Body of pancreas (tissue), 4 donors: ENCODE measurements at regions not wholly inside any gene's neighbourhood (a gene's known extent, or its start where the extent isn't known, plus 50 kb on each side); places are given as distances from the start of the nearest gene placed in this dataset.
"Not testable (repeated sequence)": the region's sequence is repeated elsewhere in the genome, so short reads cannot be mapped to it uniquely, and the experiment has no call there.

ENCODE experiments used
- ATAC-seq: fragments of 150-250 bp; one replicate; pipeline ENCODE4 v1.9.1; 2016
- DNase-seq, 4 donors: peaks; one replicate each; pipeline ENCODE4 v3.0.0-alpha.2; 2019
- H3K27ac ChIP-seq, 4 donors: fragments of 200-600 bp; sonication (generic); 1 replicate in 3 of 4; 2 replicates in 1 of 4; pipeline versions ENCODE4 v1.5.1 to v1.6.1; 2016 to 2019; ENCODE audit warnings: mild to moderate bottlenecking in 1 of 4, mixed read lengths in 1 of 4, moderate library complexity in 1 of 4
- H3K27me3 ChIP-seq, 2 donors: fragments of 200-600 bp; sonication (generic); one replicate each; pipeline ENCODE4 v1.6.0; 2016; ENCODE audit warnings: mild to moderate bottlenecking in 1 of 2
- H3K36me3 ChIP-seq, 2 donors: fragments of 200-600 bp; sonication (generic); replicated peaks in 1 of 2; 2 replicates each; pipeline ENCODE4 v1.5.1; 2016; ENCODE audit warnings: low read depth in 2 of 2; ENCODE audit not compliant: insufficient read depth in 1 of 2
- H3K4me1 ChIP-seq: fragments of 200-600 bp; sonication (generic); one replicate; pipeline ENCODE4 v1.6.0; 2016
- H3K4me3 ChIP-seq, 2 donors: fragments of 200-600 bp; sonication (generic); 1 replicate in 1 of 2; 2 replicates in 1 of 2; pipeline ENCODE4 v1.5.1; 2016 to 2019
- H3K9me3 ChIP-seq, 3 donors: fragments of 200-600 bp; sonication (generic); 1 replicate in 2 of 3; 2 replicates in 1 of 3; pipeline ENCODE4 v1.5.1; 2016
- POLR2A ChIP-seq, 3 donors: fragments of 450-650 bp; IDR thresholded peaks; one replicate each; pipeline ENCODE4 v1.6.1; 2016; ENCODE audit warnings: antibody characterized with exemption in 3 of 3, mild to moderate bottlenecking in 2 of 3
- WGBS, 2 donors: methylation state at CpG; one replicate each; pipeline ENCODE4 v1.1.5; 2017; 5-methylcytosine and 5-hydroxymethylcytosine counted together
- intact Hi-C: fragments of 100-400 bp; cut with DNase I; formaldehyde crosslinking; loops from one replicate; pipeline ENCODE4 v1.15.1; 2023
- TF ChIP-seq, protein P1 (sequence below), 7 experiments: fragments of 450-650 bp in 4 of 7; fragments of 200-600 bp in 3 of 7; sonication (generic) in 3 of 7; IDR thresholded peaks; one replicate each; pipeline ENCODE4 v1.5.1; 2016 to 2019; ENCODE audit warnings: antibody characterized with exemption in 7 of 7

DNA sequence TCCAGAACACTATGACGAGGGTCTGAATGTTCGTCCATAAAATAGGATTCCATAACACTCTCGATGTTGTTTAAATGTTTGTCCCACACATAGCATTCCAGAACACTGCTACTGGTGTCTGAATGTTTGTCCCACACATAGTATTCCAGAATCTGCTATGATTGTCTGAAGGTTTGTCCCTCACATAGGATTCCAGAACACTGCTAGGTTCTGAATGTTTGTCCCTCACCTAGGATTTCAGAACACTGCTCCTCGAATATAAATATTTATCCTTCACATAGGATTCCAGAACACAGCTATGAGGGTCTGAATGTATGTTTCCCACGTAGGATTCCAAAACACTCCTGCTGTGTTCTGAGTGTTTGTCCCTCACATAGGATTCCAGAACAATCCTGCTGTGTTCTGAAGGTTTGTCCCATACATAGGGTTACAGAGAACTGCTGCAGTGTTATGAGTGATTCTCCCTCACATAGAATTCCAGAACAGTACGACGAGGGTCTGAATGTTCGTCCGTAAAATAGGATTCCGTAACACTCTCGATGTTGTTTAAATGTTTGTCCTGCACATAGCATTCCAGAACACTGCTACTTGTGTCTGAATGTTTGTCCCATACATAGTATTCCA, 215.3 kb downstream of the FOXD4L6 start:
- no peaks in the 10 kb centered on the region for H3K27me3 ChIP-seq
- no peak overlapping the region for H3K4me3 ChIP-seq
- intact Hi-C loops: no loop called here
- no peak overlapping the region for H3K27ac ChIP-seq
- H3K36me3 ChIP-seq: no peaks in the 10 kb centered on the region
- 56 to 65% methylated on average over 11 of the region's 11 CpGs for WGBS, 2 donors
- ATAC-seq: no peak
- TF ChIP-seq, protein P1, sequence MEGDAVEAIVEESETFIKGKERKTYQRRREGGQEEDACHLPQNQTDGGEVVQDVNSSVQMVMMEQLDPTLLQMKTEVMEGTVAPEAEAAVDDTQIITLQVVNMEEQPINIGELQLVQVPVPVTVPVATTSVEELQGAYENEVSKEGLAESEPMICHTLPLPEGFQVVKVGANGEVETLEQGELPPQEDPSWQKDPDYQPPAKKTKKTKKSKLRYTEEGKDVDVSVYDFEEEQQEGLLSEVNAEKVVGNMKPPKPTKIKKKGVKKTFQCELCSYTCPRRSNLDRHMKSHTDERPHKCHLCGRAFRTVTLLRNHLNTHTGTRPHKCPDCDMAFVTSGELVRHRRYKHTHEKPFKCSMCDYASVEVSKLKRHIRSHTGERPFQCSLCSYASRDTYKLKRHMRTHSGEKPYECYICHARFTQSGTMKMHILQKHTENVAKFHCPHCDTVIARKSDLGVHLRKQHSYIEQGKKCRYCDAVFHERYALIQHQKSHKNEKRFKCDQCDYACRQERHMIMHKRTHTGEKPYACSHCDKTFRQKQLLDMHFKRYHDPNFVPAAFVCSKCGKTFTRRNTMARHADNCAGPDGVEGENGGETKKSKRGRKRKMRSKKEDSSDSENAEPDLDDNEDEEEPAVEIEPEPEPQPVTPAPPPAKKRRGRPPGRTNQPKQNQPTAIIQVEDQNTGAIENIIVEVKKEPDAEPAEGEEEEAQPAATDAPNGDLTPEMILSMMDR (IDR thresholded peaks at IDR 0.05): no peak
- TF ChIP-seq POLR2A (IDR thresholded peaks at IDR 0.05): no peak
- peaks cover 0 to 90% (median 0%) of the 10 kb centered on the region in 3 donors for H3K9me3 ChIP-seq
- DNase-seq: no peak
- no peaks in the 10 kb centered on the region for H3K4me1 ChIP-seq

DNA sequence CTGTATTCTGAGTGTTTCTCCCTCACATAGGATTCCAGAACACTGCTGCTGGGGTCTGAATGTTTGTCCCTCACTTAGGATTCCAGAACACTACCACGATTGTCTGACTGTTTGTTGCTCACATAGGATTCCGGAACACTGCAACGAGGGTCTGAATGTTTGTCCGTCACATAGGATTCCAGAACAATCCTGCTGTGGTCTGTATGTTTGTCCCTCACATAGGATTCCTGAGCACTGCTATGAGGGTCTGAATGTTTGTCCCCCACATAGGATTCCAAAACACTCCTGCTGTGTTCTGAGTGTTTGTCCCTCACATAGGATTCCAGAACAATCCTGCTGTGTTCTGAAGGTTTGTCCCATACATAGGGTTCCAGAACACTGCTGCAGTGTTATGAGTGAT, 215.8 kb downstream of the FOXD4L6 start:
- H3K4me3 ChIP-seq, DNase-seq, H3K36me3 ChIP-seq, ATAC-seq, intact Hi-C loops, H3K27ac ChIP-seq, H3K27me3 ChIP-seq, H3K4me1 ChIP-seq: not testable (repeated sequence)
- peaks cover 0 to 95% (median 0%) of the 10 kb centered on the region in 3 donors for H3K9me3 ChIP-seq
- WGBS, 2 donors: 64 to 67% methylated on average over 4 of the region's 4 CpGs

DNA sequence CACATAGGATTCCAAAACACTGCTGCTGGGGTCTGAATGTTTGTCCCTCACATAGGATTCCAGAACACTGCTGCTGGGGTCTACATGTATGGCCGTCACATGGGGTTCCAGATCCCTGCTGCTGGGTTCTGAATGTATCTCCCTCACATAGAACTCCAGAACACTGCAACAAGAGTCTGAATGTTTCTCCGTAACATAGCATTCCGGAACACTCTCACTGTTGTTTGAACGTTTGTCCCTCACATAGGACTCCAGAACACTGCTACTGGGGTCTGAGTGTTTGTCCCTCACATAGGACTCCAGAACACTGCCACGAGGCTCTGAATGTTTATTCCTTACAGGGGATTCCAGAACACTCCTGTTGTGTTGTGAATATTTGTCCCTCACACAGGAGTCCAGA, 216.8 kb downstream of the FOXD4L6 start:
- TF ChIP-seq, protein P1 (IDR thresholded peaks at IDR 0.05): no peak
- TF ChIP-seq POLR2A (IDR thresholded peaks at IDR 0.05): no peak
- H3K36me3 ChIP-seq: no peaks in the 10 kb centered on the region
- H3K4me1 ChIP-seq: no peaks in the 10 kb centered on the region
- H3K27me3 ChIP-seq: no peaks in the 10 kb centered on the region
- peaks cover 0 to 100% (median 3%) of the 10 kb centered on the region in 3 donors for H3K9me3 ChIP-seq
- H3K4me3 ChIP-seq: no peak overlapping the region
- DNase-seq (no peak), ATAC-seq (no peak)
- intact Hi-C loops: no loop called here
- H3K27ac ChIP-seq: no peak overlapping the region
- 68 to 70% methylated on average over 5 of the region's 5 CpGs for WGBS, 2 donors

DNA sequence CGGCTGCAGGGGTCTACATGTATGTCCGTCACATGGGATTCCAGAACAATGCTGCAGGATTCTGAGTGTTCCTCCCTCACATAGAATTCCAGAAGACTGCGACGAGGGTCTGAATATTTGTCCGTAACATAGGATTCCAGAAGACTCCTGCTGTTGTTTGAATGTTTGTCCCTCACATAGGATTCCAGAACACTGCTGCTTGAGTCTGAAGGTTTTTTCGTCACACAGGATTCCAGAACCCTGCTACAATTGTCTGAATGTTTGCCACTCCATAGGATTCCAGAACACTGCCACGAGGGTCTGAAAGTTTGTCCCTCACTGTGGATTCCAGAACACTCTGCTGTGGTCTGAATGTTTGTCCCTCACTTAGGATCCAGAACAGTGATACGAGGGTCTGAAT, 217.5 kb downstream of the FOXD4L6 start:
- peaks cover 0 to 100% (median 3%) of the 10 kb centered on the region in 3 donors for H3K9me3 ChIP-seq
- ATAC-seq, H3K4me1 ChIP-seq, intact Hi-C loops, H3K36me3 ChIP-seq, DNase-seq, H3K27me3 ChIP-seq, H3K4me3 ChIP-seq, H3K27ac ChIP-seq: not testable (repeated sequence)
- 58 to 64% methylated on average over 8 of the region's 8 CpGs for WGBS, 2 donors
- TF ChIP-seq, protein P1 (IDR thresholded peaks at IDR 0.05): peak in 1 of 7 experiments; percentile 3

DNA sequence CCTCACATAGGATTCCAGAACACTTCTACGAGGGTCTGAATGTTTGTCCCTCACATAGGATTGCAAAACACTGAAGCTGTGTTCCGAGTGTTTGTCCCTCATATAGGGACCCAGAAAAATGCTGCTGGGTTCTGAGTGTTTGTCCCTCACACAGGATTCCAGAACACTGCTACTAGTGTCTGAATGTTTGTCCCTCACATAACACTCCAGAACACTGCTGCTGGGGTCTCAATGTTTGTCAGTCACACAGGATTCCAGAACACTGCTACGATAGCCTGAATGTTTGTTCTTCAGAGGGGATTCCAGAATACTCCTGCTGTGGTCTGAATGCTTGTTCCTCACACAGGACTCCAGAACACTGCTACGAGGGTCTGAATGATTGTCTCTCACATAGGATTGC, 218.7 kb downstream of the FOXD4L6 start:
- no peak for TF ChIP-seq POLR2A (IDR thresholded peaks at IDR 0.05)
- TF ChIP-seq, protein P1 (IDR thresholded peaks at IDR 0.05): no peak
- intact Hi-C loops: no loop called here
- ATAC-seq: no peak
- no peak overlapping the region for H3K4me3 ChIP-seq
- 72 to 81% methylated on average over 3 to 4 of the region's 4 CpGs for WGBS, 2 donors
- no peaks in the 10 kb centered on the region for H3K27me3 ChIP-seq
- peaks cover 0 to 100% (median 6%) of the 10 kb centered on the region in 3 donors for H3K9me3 ChIP-seq
- no peaks in the 10 kb centered on the region for H3K4me1 ChIP-seq
- H3K36me3 ChIP-seq: no peaks in the 10 kb centered on the region
- DNase-seq: no peak
- no peak overlapping the region for H3K27ac ChIP-seq

DNA sequence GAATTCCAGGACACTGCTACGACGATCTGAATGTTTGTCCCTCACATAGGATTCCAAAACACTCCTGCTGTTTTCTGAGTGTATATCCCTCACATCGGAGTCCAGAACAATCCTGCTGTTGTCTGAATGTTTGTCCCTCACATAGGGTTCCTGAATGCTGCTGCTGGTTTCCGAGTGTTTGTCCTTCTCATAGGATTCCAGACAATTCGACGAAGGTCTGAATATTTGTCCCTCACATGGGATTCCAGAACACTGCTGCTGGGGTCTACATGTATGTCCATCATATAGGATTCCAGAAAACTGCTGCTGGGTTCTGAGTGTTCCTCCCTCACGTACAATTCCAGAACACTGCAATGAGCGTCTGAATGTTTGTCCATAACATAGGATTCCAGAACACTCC, 219.4 kb downstream of the FOXD4L6 start:
- H3K9me3 ChIP-seq: peaks cover 0 to 99% (median 6%) of the 10 kb centered on the region in 3 donors

More for the DNA sequence above, 219.4 kb downstream of the FOXD4L6 start:
- WGBS, 2 donors: 77 to 80% methylated on average over 8 of the region's 8 CpGs
- intact Hi-C loops, ATAC-seq, H3K27ac ChIP-seq, H3K4me3 ChIP-seq, DNase-seq, H3K36me3 ChIP-seq, H3K27me3 ChIP-seq, H3K4me1 ChIP-seq: not testable (repeated sequence)
